Stimulated activated CD4-positive, alpha-beta T cell treated with anti-CD3 and anti-CD28 coated beads, TNF-alpha, amount 100 ng/mL, for 48 hours (primary cell): ENCODE measurements at regions not wholly inside any gene's neighbourhood (a gene's known extent, or its start where the extent isn't known, plus 50 kb on each side); places are given as distances from the start of the nearest gene placed in this dataset.
"Not testable (repeated sequence)": the region's sequence is repeated elsewhere in the genome, so short reads cannot be mapped to it uniquely, and the experiment has no call there.

ENCODE experiments used
- DNase-seq, 3 donors: peaks; one replicate each; pipeline ENCODE4 v3.0.0-alpha.2; 2020; ENCODE audit warnings: low read depth in 3 of 3

DNA sequence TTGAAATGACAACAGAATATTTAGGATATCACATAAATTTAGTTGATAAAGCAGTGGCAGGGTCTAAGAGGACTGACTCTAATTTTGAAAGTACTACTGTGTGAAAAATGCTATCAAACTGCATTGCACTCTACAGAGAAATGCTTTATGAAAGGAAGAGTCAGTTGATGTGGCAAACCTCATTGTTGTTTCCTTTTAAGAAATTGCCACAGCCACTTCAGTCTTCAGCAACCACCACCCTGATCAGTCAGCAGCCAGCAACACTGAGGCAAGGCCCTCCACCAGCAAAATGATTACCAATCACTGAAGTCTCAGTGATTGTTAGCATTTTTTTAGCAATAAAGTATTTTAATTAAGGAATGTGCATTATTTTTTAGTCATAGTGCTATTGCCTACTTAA is 488.7 kb upstream of the SLC39A10 start:
- no peak for DNase-seq

DNA sequence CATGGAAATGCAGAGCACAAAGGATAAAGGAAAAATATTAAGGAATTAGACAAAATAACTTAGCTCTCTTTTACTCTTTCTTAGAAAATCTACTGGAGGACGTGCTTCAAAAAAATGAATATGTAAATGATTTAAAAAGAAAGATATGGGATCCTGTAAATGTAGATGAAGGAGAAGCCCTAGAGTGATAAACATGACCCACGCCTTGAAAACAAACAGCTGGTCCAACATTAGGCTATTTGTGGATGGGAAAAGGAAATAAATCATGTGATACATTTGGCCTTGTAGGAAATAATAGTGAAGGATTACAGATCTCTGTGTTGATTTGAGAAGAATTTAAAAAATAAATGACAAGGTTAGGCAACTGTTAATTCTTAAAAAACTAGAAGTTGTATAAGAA is 492.1 kb upstream of the SLC39A10 start:
- DNase-seq, result no peak

DNA sequence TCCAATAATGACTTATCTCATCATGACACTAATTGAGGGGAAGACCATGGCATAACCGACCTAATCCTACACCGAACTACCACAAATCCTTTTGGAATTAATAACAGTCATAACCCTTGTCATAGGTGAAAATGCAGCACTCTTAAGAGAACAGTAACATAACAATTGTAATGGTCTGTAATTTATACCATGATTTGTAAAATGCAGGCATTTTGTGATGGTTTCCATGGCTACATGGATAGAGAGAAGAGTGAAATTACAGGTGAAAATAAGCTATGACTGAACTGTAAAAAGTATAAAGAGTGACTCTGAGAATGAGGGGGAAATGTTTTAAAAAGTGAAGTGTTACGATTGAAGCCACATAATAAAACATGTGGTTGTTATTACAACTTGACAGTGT is 494.1 kb upstream of the SLC39A10 start:
- no peak for DNase-seq

DNA sequence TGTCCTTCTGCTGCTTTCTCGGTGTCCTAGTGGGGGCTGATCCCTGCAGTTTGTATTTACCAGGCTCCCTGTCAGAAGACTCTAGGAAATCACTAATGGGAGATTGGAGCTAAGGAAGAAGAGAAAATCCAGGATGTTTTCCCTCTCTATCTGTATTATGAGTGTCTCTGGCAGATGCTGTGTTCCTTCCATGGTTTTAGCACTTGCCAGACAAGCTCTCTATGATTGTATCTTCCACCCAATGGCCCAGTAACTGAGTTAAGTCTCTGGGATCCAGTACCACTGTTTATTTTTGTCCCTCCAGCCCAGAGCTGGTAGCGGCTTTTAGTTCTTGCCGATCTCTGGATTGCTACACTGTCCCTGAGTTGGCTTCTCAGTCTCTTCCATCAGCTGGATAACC is 494.8 kb upstream of the SLC39A10 start:
- no peak for DNase-seq

DNA sequence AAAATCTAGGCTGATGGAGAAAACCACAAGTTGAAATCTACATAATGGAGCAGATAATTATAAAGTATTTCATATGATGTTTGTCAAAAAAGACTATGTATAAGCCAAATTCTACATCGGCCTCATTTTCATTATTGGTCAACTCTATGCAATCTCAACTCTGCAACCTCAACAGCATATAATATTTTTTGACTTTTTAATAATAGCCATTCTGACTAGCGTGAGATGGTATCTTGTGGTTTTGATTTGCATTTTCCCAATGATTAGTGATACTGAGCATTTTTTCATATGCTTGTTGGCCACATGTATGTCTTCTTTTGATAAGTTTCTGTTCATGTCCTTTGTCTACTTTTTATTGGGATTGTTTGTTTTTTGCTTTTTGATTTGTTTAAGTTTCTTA is 496.1 kb upstream of the SLC39A10 start:
- DNase-seq, result no peak

DNA sequence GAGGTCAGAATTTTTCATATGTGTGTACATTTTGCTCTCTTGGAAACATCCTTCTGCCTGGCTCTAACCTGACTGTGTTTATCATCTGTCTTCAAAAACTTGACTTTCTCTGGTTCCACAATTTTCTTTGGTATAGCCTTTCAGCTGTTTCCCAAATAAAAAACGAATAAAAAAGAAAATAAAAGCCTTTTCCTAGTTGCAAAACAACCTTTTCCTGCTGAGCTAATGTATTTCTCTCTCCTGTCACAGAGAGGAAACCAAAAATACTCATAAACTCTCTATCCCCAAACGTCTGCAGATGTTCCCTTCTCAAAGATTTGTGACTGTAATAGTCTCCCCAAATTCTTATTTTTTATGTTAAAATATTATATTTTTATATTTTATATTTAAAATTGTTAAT is 505.3 kb upstream of the SLC39A10 start:
- no peak for DNase-seq

DNA sequence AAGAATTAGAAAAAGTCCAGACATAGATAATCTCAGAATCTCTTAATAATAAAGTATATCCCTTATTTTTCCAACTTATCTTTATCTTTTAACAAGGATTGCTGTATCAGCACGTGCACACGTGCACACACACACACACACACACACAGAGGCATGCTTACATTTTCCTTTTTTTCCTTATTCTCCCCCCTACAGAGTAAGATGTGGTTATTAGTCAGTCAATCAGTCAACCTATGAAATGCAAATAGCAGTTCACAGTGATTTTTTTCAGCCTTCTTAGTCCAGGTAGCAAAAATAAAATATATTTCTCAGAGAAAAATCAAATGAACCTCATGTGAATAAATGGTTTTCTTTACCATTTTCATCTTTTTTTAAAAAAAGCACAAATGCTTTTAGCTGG is 506.2 kb upstream of the SLC39A10 start:
- DNase-seq, result no peak

DNA sequence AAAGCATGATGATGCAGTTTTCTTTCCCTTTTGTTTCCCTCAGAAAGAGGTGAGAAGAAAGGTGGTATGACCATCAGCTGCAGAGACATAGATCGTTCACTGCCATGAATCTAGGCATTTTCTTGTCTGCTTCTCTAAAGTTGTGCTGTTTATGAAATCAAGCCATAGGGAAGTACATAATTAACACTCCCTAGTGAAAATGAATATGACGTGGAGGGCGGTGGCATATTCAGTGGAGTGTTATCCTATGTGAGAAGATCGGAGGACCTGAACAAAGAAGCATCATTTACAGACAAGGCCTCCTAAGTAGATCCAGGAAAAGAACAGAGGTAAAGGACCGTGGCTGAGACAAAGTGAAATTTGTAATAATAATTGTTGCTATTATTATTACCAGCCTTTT is 509.0 kb upstream of the SLC39A10 start:
- no peak for DNase-seq

DNA sequence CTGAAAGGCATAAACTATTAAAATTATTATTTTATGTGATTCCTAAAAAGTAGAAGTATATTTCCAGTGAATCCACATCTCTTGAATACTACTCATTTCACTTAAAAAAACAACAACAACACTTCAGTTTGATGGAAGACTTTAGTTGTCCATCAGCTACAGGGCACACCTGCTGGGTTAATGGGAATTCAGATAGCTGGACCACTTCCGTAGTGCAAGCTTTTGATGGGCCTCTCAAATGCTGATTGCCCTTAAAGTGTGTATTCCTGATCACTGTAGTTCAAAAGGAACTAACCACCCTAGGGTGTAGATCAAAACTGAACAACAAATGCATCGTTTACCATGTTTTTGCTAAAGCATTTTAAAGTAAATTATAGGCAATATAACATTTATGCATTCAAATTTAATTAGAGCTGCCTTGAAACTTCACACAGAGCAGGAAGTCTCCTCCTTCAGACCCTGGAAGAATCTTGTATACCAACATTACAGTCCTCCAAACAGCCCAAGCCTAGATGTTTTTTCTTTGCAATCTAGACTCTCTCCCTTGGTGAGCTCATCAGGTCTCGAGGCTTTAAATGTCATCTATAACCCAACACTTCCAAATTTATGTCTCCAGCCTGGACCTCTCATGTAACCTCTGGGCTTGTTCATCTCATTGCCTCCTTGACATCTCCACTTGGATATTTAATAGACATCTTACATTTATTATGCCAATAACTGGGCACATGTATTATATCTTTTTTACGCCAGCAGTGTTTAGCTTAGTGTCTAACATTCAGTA is 510.1 kb upstream of the SLC39A10 start:
- DNase-seq, result no peak

DNA sequence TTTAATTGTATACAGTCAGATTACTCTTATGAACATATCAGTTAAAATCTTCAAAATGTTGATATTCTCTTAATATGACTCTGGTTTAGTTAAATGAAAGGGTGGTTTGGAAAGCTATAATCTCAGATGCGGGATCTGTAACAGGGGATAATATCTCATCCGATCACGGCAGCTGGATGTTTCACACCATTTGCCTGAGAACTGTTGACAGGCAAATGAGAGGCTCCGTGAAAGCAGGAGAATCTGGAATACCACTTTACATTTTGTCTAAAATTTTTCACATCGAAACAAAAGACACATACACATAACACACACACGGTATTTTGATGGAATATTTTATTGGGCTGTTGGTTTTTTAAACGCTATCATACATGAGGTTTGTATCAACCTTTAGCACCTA is 518.6 kb upstream of the SLC39A10 start:
- DNase-seq, result no peak

DNA sequence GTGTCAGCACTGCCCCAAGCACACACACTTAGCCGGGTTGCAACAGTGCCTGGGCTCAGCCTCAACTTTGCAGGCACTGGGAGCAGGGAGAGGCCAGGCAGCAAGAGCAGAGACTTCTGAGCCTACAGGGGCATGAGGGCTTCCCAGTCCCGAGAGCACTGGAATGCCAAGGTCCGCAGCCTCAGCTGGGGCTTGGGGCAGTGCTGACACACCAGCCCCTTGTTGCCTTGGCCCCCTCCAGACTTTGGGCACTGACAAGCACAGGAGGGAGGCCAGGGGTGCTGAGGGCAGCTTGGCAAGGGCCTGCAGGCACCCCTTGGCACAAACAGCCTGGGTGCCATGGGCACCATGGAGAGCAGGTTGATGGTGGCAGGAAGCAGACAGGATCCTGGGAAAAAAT is 531.1 kb upstream of the SLC39A10 start:
- DNase-seq, result not testable (repeated sequence)

DNA sequence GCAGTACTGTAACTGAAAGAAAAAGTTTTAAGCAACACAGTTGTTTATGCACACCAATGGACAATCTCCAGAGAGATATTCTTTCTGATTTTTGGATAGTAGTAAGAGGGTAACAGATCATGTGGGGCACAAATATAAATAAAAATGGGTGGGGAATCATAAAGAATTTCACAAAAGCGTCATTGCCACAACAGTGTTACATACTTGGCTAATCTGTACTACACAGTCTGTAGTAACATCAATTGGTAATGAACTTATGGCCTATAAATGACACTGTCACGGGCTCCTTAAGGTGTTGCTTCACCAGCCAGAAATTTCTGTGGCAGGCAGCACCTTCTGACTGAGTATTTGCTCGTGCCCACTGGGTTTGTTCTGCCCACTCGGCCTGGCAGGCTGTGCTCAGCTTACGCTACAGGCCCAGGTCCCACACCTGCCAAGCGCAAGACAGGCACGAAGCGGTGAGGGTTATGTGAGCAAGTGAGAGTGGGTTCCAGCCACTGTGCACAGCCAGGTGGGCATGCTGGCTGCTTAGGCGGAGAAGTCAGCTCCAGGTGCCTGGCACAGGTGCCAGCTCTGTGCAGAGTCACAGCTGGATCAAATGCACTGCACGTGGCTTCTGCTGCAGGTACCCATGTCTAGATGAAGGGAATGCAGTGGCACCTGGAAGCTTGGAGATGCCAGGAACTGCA is 532.5 kb upstream of the SLC39A10 start:
- no peak for DNase-seq

DNA sequence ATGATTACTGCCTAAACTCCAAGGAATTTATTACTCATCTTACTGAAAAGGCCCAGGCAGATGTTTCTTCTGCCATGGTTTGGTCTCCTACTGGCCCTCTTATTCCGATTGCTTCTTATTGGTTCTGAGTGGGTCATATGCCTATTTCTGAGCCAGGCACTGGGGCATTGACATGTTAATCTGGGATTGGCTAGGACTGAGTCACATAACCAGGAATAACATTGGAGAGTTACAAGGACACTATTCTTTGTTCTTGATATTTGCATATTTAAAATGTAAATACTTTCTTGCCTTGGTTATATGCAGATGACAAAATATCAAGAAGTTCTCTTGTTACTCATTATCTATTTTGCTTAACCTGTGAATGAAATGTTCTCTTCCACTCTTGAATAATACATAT is 534.4 kb upstream of the SLC39A10 start:
- DNase-seq, result no peak

DNA sequence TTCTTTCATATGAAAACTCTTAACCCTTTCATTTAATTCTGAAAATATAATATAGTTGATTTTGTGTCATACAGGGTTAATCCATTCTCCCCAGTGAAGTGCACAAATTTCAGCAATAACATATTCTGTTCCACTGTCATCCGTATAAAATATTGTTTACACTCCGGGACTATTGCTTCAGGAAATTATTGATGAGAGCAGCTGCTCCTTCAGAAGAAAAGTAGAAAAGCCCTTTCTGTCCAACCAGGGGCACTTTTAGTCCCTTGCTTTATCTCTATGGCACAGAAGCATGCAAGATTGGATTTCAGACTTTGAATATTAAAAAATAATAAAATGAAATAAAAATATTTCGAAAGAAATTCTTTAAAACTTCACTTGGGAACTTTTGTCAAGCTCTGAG is 535.7 kb upstream of the SLC39A10 start:
- DNase-seq, result no peak

DNA sequence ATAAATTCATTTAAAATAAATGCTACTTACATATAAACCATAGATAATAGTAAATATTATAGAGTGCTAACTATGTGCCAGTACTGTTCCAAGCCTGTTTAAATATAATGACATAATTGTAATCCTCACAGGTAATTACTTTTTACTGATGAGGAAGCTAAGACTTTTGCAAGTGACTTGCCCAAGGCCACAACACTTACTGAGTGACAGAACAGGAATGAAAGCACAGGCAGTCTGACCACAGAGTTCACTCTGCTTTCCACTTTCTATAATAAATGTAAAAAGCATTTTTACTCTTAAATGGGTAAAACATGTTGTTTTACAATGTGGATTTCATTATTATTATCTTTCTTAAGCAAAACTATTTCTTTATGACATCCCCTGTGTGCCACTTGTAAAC is 537.8 kb upstream of the SLC39A10 start:
- DNase-seq, result no peak

DNA sequence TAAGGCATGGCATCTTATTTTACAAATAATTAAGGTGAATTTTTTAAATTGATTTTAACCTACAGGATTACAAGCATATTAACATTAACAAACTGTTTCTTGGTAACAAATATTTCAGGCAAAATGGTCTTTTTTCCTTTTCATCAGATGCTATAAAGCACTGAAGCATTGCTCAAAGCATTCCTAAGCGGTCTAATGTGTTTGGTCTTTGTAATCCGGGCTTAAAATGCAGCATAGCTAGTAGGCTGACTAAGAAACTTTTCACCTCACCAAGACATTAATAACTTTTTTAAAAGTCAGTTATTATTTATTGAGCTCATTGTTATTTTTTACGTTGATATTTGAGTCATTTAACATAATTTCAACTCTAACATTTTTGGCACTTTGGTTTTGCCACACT is 538.8 kb upstream of the SLC39A10 start:
- no peak for DNase-seq

DNA sequence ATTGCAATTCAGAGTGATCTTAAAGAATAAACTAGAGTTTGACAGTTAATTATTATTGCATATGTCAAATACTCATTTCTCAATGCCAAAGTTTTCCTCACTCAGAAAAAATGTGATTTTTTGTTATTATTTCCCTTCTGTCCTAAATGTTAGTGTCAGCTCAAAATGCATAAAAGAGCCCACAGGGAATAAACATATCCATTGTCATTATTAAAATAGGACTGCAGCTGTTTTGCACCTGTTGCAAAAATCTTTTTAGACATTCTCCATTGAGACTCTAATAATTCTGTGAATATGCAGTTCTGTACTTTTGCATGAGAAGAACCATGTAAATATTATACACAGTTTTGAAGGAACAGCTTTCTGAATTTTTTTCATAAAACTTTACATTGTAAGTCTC is 540.0 kb upstream of the SLC39A10 start:
- no peak for DNase-seq

DNA sequence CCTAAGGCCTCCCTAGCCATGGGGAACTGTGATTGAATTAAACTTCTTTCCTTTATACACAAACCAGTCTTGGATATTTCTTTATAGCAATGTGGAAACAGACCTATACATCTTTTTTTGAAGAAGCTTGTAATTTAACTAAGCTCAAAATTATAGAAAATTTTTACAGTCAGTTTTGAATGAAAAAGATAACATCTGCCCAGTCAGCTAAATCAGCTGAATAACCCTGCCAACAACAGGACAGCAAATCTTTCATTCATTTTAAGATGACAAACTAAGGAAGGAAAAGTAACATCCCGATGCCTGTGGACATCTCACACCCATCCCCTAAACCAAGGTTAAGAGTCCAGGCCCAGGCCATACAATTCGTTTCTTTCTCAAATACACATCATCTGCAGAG is 541.3 kb upstream of the SLC39A10 start:
- no peak for DNase-seq

DNA sequence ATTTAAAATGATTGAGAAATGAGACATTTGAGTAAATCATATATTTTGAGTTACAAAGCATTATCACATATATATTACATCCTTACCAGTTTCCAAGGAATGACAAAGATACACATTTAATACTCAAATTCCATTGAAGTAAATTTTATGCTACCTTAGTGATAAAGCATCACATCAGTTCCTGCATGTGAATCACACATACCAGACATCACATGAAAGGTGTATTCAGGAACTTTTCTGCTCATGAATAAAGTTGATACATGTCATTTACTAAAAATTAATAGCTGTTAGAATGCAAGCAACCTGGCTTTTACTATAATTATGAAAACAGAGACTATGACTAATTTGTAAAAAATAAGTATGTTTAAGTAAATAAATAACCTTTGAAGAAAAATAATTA is 548.8 kb upstream of the SLC39A10 start:
- no peak for DNase-seq

DNA sequence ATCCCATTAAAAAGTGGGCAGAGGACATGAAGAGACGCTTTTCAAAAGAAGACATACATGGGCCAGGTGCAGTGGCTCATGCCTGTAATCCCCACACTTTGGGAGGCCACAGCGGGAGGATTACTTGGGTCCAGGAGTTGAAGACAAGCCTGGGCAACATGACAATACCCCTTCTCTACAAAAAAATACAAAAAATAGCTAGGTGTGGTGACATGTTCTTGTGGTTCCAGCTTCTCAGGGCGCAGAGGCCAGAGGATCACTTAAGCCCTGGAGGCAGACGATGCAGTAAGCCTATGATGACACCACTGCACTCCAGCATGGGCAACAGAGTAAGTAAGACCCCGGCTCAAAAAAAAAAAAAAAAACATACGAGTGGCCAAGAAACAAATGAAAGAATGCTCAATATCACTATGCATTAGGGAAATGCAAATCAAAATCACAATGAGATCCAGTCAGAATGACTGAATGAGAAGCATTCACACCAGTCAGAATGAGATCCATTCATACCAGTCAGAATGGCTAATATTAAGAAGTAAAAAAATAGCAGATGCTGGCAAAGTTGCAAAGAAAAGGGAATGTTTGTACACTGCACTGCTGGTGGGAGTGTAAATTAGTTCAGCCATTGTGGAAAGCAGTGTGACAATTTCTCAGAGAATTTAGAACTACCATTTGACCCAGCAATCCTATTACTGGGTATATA is 550.2 kb upstream of the SLC39A10 start:
- no peak for DNase-seq

DNA sequence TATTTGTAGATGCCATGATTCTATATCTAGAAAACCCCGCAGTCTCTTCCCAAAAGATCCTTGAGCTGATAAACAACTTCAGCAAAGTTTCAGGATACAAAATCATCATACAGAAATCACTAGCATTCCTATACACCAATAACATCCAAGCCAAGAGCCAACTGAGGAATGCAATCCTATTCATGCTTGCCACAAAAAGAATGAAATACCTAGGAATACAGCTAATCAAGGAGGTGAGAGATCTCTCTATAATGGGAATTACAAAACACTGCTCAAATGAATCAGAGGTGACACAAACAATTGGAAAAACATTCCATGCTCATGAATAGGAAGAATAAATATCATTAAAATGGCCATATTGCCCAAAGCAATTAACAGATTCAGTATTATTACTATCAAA is 551.4 kb upstream of the SLC39A10 start:
- DNase-seq, result no peak

DNA sequence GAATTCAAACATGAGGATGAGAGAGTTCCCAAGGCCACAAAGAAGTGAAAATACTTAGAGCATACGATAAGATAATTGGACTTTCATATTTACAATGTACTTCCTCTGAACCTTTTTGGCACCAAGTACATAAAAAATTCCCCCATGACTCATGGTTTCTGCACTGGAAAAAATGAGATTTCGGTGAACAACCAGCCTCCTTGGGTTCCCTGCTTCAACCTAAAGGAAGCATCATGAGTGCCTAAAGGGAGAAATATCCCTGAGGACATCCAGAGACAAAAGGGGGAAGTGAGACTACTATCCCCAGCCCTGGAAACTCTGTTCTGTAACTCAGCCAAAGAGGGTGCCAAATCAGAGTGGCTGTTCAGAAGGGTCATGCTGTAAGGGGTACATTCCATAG is 562.7 kb upstream of the SLC39A10 start:
- DNase-seq, result no peak

DNA sequence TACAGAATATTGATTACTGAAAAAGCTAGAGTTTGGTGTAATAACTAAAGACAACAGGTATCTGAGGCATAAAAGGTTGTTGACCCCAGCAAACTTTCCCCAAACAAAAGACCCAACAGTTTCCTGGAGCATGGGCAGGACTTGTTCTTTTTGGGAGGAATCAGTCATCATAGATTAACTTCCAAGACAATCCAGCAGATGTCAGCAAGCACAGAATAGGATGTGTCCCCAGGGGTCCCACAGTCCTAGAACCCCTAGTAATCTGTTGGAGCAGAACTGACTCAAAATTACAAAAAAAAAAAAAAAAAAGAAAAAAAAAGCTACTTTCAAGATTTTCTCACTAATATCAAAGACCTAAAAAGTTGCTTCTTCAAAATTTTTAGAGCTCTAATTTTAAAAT is 564.7 kb upstream of the SLC39A10 start:
- DNase-seq, result no peak
